Eye (tissue), 1 donor: ENCODE measurements at regions not wholly inside any gene's neighbourhood (a gene's known extent, or its start where the extent isn't known, plus 50 kb on each side); places are given as distances from the start of the nearest gene placed in this dataset.
"Not testable (repeated sequence)": the region's sequence is repeated elsewhere in the genome, so short reads cannot be mapped to it uniquely, and the experiment has no call there.

ENCODE experiments used
- DNase-seq: peaks from one replicate; pipeline ENCODE4 v3.0.0-alpha.2; 2015

- DNase-seq = no peak
Measured at GRCh38 chr4:171519457-171519856, 293.7 kb upstream of the GALNTL6 start.

DNA sequence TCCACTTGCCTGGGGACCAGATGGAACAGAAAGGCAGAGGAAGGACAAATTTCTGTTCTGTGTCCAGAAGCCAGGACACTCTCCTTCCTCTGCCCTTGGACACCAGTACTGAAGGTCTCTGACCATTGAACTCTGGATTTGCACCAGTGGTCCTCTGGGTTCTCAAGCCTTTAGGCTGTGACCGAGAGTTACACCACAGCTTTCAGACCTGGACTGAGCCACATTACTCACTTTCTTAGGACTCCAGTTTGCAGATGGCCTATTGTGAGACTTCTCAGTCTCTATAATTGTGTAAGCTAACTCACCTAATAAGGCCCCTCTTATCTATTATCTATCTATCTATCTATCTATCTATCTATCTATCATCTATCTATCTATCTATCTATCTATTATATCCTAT lies 295.3 kb upstream of the GALNTL6 start:
- no peak for DNase-seq

DNA sequence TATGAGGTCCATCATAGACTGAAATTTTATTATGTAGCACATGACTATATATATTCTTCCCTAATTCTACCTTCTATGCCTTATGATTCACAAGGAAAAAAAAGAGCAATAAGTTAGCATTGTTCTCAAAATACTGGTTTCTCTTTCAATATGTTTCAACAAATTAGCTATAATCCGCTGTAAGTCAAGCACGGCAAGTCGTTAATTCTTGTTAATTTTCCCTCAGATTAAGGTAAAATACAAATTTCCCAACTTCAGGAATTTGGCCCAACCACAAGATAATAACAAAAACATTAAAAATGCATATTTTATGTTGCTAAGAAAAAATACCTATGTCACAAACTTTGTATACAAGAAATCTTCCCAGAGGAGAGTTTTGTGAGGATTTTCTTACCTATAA lies 296.5 kb upstream of the GALNTL6 start:
- no peak for DNase-seq

DNA sequence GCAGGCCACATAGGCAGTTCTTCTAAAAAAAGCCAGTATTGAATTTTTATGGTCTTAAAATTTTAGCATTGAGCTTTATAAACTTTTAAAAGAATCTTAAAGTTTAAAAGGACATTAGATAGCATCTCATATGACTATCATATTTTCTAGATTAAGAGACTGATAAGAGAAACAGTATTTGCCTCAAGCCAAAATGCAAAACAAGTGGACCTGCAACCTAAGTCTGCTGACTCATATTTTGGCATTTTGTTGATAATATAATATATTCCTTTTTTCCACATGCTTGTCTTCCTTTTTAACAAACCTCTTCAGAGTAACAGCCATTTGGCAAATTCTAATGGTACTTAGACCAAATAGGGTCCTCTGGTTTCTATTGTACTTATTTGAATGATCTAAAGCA lies 328.5 kb upstream of the GALNTL6 start:
- DNase-seq = no peak

GRCh38 chr4:171478181-171478580 lies 335.0 kb upstream of the GALNTL6 start:
- DNase-seq = no peak

- not testable (repeated sequence) for DNase-seq
Measured at GRCh38 chr4:171475111-171475510, 338.1 kb upstream of the GALNTL6 start.

- DNase-seq = no peak
Measured at GRCh38 chr4:171473155-171473554, 340.0 kb upstream of the GALNTL6 start.

GRCh38 chr4:171472230-171472629 lies 341.0 kb upstream of the GALNTL6 start:
- DNase-seq = no peak

DNA sequence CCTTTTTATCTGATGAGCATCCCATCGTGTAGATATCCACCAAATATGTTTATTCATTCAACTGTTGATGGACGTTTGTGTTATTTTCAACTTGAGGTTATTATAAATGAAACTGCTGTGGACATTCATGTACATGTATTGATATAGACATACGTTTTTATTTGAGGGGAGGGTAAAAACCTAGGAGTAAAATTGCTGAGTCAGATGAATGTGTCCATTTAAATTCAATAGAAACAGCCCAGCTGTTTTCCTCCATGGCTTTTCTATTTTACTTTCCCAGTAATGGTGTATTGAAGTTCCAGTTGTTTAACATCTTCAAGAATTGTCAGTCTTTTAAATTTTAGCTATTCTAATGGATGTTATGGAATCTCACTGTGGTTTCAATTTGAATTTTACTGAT lies 348.7 kb upstream of the GALNTL6 start:
- no peak for DNase-seq

DNA sequence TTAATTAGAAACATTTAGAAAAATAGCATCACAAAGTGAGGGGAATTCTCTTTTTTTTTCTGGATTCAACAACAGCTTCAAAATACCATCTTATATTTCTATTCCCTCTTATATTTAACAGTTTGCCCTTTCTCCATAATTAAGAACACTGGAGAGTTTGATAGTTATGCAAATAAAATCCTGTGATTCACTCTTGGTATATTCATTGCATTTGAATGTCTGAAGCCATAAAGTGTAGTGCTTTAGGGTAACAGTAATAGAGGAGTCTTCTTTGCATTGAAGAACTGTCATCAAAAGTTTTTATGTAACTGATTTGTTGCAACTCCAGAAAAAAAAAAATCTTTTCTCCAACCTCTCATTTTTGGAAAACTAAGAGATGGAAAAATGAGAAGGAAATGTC lies 352.0 kb upstream of the GALNTL6 start:
- no peak for DNase-seq

- no peak for DNase-seq
Measured at GRCh38 chr4:171448919-171449481, 364.2 kb upstream of the GALNTL6 start.

- no peak for DNase-seq
Measured at GRCh38 chr4:171448358-171448757, 364.8 kb upstream of the GALNTL6 start.

GRCh38 chr4:171441300-171441941 lies 371.8 kb upstream of the GALNTL6 start:
- peak; percentile 15 for DNase-seq

- no peak for DNase-seq
Measured at GRCh38 chr4:171433674-171434073, 379.5 kb upstream of the GALNTL6 start.

DNA sequence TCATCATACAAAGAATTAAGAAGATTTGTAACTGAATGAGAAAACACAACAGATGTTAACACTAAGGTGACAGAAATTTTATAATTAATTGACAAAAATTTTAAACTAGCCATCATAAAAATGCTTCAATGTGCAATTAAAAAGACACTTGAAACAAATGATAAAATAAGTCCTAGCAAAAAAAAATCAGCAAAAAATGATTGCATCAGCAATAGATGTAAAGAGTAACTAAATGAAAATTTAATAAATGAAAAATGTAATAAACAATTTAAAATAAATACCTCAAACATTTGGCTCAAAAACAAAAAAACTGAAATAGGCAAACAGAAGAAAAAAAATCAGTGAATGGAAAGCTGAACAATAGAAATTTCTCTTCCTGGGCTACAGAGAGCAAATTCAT lies 380.7 kb upstream of the GALNTL6 start:
- DNase-seq = no peak

- DNase-seq = no peak
Measured at GRCh38 chr4:171430495-171430894, 382.7 kb upstream of the GALNTL6 start.

- no peak for DNase-seq
Measured at GRCh38 chr4:171397175-171397574, 416.0 kb upstream of the GALNTL6 start.

GRCh38 chr4:171390626-171391025 lies 422.6 kb upstream of the GALNTL6 start:
- DNase-seq = peak; percentile 6

- DNase-seq = no peak
Measured at GRCh38 chr4:171378323-171378722, 434.9 kb upstream of the GALNTL6 start.

DNA sequence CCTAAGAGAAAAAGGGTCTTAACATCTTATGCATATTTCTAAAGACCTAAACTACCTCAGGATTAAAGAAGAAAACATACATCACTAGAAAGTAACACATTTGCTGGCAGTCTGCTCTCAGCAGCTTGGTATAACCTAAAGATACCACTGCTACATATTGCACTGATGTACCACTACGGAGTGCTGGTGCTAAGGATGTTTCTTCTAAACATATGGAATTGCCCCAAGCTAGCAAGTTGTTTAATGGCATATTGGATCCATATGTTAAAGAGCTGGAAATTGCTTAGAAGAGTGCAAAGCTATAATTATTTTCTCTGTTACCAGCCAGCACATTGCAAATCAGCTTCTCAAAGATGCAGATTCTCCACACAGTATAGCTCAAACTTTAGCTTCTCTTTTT lies 436.5 kb upstream of the GALNTL6 start:
- peak; percentile 3 for DNase-seq

DNA sequence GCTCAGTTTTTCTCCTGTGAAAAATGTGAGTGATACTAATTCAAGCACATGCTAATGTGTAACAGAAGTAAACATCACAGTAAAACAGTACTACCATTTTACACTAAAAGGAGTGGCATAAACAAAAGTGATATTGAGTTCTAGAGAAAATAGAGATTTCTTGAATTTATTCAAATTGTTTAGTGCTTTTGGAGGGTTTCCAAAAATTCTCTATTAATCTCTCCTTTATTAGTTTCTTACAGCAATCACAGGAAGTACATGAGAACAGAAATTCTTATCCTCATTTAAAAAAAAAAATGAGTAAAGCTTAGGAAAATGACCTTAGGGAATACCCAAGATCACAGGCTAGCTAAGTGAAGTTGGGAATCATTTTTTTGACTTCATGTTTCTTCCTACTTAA lies 459.7 kb upstream of the GALNTL6 start:
- no peak for DNase-seq

DNA sequence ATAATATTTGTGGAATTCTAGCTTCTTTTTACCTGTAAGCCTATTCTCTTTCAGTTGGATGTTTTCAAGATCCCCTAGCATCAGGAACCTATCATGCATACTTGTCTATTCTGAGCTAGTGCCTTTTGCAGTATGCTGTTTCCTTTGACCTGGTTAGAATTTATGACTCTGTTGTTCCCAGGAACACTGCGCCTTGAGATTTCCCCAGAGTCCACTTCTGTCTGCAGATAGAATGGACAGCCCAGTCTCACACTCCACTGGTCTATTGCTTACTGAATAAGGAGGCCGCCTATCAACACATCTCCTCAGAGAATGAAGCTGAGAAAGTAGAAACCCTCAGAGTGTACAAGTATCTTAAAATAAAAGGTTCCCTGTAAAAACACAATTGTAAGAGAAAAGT lies 465.1 kb upstream of the GALNTL6 start:
- peak; percentile 54 for DNase-seq

DNA sequence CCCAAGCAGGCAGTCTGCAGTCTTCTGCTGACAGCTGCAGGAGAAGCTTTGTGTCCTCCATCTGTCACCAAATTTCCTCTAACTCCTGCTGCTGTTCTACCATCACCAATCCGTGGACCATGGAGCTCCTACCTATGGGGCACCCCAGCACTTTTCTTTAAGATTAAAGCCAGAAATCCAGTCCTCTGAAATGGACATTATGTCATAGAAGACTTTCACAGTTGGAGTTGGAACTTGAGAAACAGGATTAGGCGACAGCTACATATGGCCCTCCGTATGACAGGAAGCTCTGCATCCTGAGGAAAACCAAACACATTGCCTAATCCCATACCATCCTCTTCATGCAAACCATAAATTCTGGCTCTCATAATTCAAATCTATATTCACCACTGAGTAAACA lies 470.6 kb upstream of the GALNTL6 start:
- DNase-seq = no peak

DNA sequence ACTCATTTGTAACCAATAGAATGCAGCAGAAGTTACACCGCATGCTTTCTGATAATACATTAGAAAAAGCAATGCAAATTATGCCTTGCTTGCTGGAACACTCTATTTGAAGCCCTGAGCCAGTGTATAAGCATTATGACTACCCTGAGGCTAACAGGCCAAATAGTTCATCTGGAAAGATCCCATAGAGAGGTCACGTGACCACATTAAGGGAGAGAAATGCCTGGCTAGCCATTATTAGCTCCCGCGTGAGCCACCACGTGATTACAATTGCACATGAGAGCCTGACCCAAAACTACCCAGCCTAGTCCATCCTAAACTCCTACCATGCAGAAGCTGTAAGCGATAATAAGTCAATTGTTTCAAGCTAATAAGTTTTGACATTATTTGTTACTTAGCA lies 472.9 kb upstream of the GALNTL6 start:
- peak; percentile 21 for DNase-seq

- DNase-seq = no peak
Measured at GRCh38 chr4:171334549-171334948, 478.7 kb upstream of the GALNTL6 start.
